ENCODE measurements at regions not wholly inside any gene's neighbourhood (a gene's known extent, or its start where the extent isn't known, plus 50 kb on each side); places are given as distances from the start of the nearest gene placed in this dataset.

DNA sequence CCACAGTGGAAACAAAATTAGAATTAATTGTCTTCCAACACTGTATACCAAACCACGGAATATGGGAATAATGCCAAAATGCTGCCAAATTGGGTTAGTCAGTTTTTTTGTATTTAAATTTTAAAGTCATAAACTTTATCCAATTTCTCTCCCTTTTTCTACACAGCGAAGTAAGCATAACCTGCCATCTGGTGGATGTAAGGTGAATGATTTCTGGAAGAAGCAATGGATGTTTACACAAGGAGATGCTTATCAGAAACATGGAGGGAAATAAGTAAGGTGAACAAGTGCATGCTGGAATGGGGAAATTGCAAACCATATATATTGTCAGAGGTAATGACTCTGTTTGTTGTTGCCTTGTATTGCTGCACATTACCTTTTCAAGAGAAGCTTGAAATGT is 691.9 kb downstream of the TECRL start:
- Histone ChIP-seq H3K9me3 (ENCODE audit: low read depth, low read length) (no peaks in the 10 kb centered on the region), H2AFZ (ENCODE audit: low read length) (no peak overlapping the region), H3K27me3 (ENCODE audit: insufficient read depth, low read length) (no peaks in the 10 kb centered on the region), H3K27ac (ENCODE audit: low read depth, low read length) (no peak overlapping the region), H3K4me1 (ENCODE audit: insufficient read depth, low read length) (no peaks in the 10 kb centered on the region), H4K20me1 (ENCODE audit: insufficient read depth, low read length) (no peaks in the 10 kb centered on the region), H3K4me2 (ENCODE audit: insufficient read depth, low read length) (no peak overlapping the region), H3K36me3 (ENCODE audit: insufficient read depth, low read length) (no peaks in the 10 kb centered on the region), H3K79me2 (ENCODE audit: insufficient read depth, low read length) (no peaks in the 10 kb centered on the region), H3K4me3 (ENCODE audit: insufficient read depth, low read length) (no peak overlapping the region)
- TF ChIP-seq, protein P1, sequence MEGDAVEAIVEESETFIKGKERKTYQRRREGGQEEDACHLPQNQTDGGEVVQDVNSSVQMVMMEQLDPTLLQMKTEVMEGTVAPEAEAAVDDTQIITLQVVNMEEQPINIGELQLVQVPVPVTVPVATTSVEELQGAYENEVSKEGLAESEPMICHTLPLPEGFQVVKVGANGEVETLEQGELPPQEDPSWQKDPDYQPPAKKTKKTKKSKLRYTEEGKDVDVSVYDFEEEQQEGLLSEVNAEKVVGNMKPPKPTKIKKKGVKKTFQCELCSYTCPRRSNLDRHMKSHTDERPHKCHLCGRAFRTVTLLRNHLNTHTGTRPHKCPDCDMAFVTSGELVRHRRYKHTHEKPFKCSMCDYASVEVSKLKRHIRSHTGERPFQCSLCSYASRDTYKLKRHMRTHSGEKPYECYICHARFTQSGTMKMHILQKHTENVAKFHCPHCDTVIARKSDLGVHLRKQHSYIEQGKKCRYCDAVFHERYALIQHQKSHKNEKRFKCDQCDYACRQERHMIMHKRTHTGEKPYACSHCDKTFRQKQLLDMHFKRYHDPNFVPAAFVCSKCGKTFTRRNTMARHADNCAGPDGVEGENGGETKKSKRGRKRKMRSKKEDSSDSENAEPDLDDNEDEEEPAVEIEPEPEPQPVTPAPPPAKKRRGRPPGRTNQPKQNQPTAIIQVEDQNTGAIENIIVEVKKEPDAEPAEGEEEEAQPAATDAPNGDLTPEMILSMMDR (IDR thresholded peaks at IDR 0.05; ENCODE audit: extremely low read depth, low read depth, low read length), result no peak
- DNase-seq (ENCODE audit: insufficient read length, low spot score, missing footprints), result no peak

DNA sequence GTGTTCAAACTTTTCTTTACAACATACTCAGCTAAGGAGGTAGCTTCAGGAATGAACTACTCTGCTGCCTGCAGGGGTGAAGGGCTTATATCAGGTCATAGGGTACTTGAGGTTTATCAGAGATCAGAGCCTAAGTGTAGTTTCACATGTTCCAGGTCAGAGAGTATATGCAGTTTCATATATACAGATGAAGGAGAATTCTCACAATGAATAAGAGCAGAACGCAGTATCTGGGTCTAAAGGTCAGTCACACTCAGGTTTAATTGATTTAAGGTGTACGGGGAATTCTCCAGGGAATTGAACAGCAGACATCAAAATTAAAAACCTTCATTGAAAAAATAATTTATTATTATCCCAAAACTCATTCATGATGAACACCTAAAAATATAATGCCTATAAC is 700.6 kb downstream of the TECRL start:
- H3K4me3 ChIP-seq (ENCODE audit: insufficient read depth, low read length), result no peak overlapping the region
- H4K20me1 ChIP-seq (ENCODE audit: insufficient read depth, low read length), result no peaks in the 10 kb centered on the region
- H3K79me2 ChIP-seq (ENCODE audit: insufficient read depth, low read length), result no peaks in the 10 kb centered on the region
- TF ChIP-seq, protein P1 (IDR thresholded peaks at IDR 0.05; ENCODE audit: extremely low read depth, low read depth, low read length), result no peak
- no peaks in the 10 kb centered on the region for H3K4me1 ChIP-seq (ENCODE audit: insufficient read depth, low read length)
- peaks cover 3% of the 10 kb centered on the region for H3K9me3 ChIP-seq (ENCODE audit: low read depth, low read length)
- no peak overlapping the region for H2AFZ ChIP-seq (ENCODE audit: low read length)
- H3K36me3 ChIP-seq (ENCODE audit: insufficient read depth, low read length), result no peaks in the 10 kb centered on the region
- no peak overlapping the region for H3K27ac ChIP-seq (ENCODE audit: low read depth, low read length)
- DNase-seq (ENCODE audit: insufficient read length, low spot score, missing footprints), result no peak
- no peak overlapping the region for H3K4me2 ChIP-seq (ENCODE audit: insufficient read depth, low read length)
- H3K27me3 ChIP-seq (ENCODE audit: insufficient read depth, low read length), result no peaks in the 10 kb centered on the region

DNA sequence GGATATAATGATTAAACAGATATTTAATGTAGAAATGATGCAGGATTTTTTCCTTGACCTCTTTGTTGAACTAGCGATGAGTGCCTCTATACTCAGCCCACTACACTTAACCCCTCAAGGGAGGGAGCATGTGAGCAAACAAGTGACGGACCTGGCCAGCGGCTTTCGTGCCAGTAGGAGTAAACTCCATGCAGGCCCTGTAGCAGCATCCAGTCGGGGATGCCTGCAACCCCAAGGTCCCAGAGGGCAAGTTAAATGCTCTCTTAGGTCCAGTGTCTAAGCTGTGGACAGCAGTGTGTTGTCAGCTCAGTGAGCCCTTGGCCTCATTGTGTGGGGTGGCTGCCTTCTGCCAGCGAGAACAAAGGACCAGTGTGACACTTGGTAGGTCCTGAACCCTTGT is 708.7 kb downstream of the TECRL start:
- no peaks in the 10 kb centered on the region for H3K36me3 ChIP-seq (ENCODE audit: insufficient read depth, low read length)
- no peak overlapping the region for H3K4me2 ChIP-seq (ENCODE audit: insufficient read depth, low read length)
- no peak for DNase-seq (ENCODE audit: insufficient read length, low spot score, missing footprints)
- H3K79me2 ChIP-seq (ENCODE audit: insufficient read depth, low read length), result no peaks in the 10 kb centered on the region
- no peaks in the 10 kb centered on the region for H3K9me3 ChIP-seq (ENCODE audit: low read depth, low read length)
- no peak overlapping the region for H3K4me3 ChIP-seq (ENCODE audit: insufficient read depth, low read length)
- no peak overlapping the region for H3K27ac ChIP-seq (ENCODE audit: low read depth, low read length)
- H4K20me1 ChIP-seq (ENCODE audit: insufficient read depth, low read length), result no peaks in the 10 kb centered on the region
- H3K4me1 ChIP-seq (ENCODE audit: insufficient read depth, low read length), result no peaks in the 10 kb centered on the region
- no peak overlapping the region for H2AFZ ChIP-seq (ENCODE audit: low read length)
- H3K27me3 ChIP-seq (ENCODE audit: insufficient read depth, low read length), result no peaks in the 10 kb centered on the region
- TF ChIP-seq, protein P1 (IDR thresholded peaks at IDR 0.05; ENCODE audit: extremely low read depth, low read depth, low read length), result no peak

DNA sequence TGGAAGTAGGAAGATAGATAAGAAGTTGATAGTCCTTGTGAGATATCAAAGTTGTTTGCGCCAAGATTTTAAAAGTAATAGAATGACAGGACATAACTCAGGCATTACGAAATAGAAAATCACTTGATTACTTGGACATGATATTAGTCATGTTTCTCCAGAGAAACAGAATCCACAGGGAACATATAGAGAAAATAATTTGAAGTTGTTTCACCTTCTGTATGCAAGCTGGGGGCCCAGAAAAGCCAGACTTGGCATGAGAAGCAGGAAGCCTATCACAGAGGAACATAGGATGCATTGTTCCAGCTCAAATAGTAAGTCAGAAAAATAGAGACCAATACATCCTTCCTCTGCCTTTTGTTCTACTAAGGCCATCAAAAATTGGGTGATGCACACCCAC is 715.9 kb downstream of the TECRL start:
- H2AFZ ChIP-seq (ENCODE audit: low read length), result no peak overlapping the region
- DNase-seq (ENCODE audit: insufficient read length, low spot score, missing footprints), result no peak
- no peaks in the 10 kb centered on the region for H3K79me2 ChIP-seq (ENCODE audit: insufficient read depth, low read length)
- no peak overlapping the region for H3K27ac ChIP-seq (ENCODE audit: low read depth, low read length)
- no peaks in the 10 kb centered on the region for H3K9me3 ChIP-seq (ENCODE audit: low read depth, low read length)
- no peak overlapping the region for H3K4me3 ChIP-seq (ENCODE audit: insufficient read depth, low read length)
- no peaks in the 10 kb centered on the region for H4K20me1 ChIP-seq (ENCODE audit: insufficient read depth, low read length)
- no peaks in the 10 kb centered on the region for H3K27me3 ChIP-seq (ENCODE audit: insufficient read depth, low read length)
- H3K4me1 ChIP-seq (ENCODE audit: insufficient read depth, low read length), result no peaks in the 10 kb centered on the region
- H3K36me3 ChIP-seq (ENCODE audit: insufficient read depth, low read length), result no peaks in the 10 kb centered on the region
- H3K4me2 ChIP-seq (ENCODE audit: insufficient read depth, low read length), result no peak overlapping the region
- TF ChIP-seq, protein P1 (IDR thresholded peaks at IDR 0.05; ENCODE audit: extremely low read depth, low read depth, low read length), result no peak

Data from osteoblast (primary cell).